Peyer's patch (tissue), 4 donors: ENCODE measurements at regions not wholly inside any gene's neighbourhood (a gene's known extent, or its start where the extent isn't known, plus 50 kb on each side); places are given as distances from the start of the nearest gene placed in this dataset.

Experiments
- DNase-seq, 3 donors: peaks; one replicate each; pipeline ENCODE4 v3.0.0-alpha.2; 2017 to 2019
- H3K27ac ChIP-seq, 4 donors: fragments of 200-600 bp; sonication (generic); one replicate each; pipeline ENCODE4 v1.5.1; 2016 to 2019
- H3K27me3 ChIP-seq, 2 donors: fragments of 200-600 bp; sonication (generic); one replicate each; pipeline ENCODE4 v1.5.1; 2019
- H3K36me3 ChIP-seq, 3 donors: fragments of 200-600 bp; sonication (generic); one replicate each; pipeline ENCODE4 v1.5.1; 2016 to 2019
- H3K4me1 ChIP-seq, 4 donors: fragments of 200-600 bp; sonication (generic); one replicate each; pipeline ENCODE4 v1.5.1; 2016 to 2019
- H3K4me3 ChIP-seq, 4 donors: fragments of 200-600 bp; sonication (generic); 1 replicate in 3 of 4; 2 replicates in 1 of 4; pipeline ENCODE4 v1.5.1; 2016 to 2019; ENCODE audit warnings: mild to moderate bottlenecking in 1 of 4
- H3K9me3 ChIP-seq, 4 donors: fragments of 200-600 bp; sonication (generic); one replicate each; pipeline ENCODE4 v1.5.1; 2016 to 2019; ENCODE audit warnings: mild to moderate bottlenecking in 1 of 4
- POLR2A ChIP-seq, 2 donors: fragments of 450-650 bp; IDR thresholded peaks; one replicate each; pipeline ENCODE4 v1.5.1; 2017; ENCODE audit warnings: antibody characterized with exemption in 2 of 2, mild to moderate bottlenecking in 2 of 2, moderate library complexity in 2 of 2
- TF ChIP-seq, protein P1 (sequence below), 6 experiments: fragments of 450-650 bp in 4 of 6; fragments of 200-600 bp in 2 of 6; sonication (generic) in 1 of 6; IDR thresholded peaks; one replicate each; pipeline ENCODE4 v1.5.1; 2017 to 2019; ENCODE audit warnings: antibody characterized with exemption in 6 of 6, mild to moderate bottlenecking in 3 of 6, moderate library complexity in 1 of 6

DNA sequence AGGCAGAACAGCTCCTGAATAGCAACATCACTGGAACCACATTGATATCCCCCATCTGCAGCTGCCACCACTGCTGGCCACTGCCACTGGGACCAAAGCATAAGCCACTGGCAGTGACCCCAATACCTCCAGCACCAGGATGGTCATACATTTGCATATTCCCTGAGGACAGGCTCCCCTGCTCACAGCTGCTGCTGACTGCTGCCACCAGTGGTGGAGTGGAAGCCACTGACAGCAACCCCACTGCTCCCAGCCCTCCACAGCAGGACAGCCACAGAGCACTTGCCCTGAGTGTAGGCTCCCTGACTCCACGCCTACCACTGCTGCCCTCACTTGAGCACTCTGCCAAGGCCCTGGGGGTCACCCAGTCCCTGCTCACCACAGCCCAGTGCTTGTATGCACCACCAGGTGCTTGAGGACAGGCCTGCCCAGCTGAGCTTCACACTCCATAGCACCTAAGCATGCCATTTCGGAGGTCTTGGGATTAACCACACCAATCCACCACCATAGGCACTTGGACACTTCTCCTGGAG is 327.4 kb upstream of the RPS23 start:
- no peak for DNase-seq
- Histone ChIP-seq H3K4me1 (peaks cover 0 to 9% (median 0%) of the 10 kb centered on the region in 4 donors), H3K27me3 (no peaks in the 10 kb centered on the region), H3K36me3 (no peaks in the 10 kb centered on the region), H3K27ac (no peak overlapping the region), H3K4me3 (no peak overlapping the region), H3K9me3 (no peaks in the 10 kb centered on the region)
- TF ChIP-seq POLR2A (IDR thresholded peaks at IDR 0.05) = no peak
- TF ChIP-seq, protein P1, sequence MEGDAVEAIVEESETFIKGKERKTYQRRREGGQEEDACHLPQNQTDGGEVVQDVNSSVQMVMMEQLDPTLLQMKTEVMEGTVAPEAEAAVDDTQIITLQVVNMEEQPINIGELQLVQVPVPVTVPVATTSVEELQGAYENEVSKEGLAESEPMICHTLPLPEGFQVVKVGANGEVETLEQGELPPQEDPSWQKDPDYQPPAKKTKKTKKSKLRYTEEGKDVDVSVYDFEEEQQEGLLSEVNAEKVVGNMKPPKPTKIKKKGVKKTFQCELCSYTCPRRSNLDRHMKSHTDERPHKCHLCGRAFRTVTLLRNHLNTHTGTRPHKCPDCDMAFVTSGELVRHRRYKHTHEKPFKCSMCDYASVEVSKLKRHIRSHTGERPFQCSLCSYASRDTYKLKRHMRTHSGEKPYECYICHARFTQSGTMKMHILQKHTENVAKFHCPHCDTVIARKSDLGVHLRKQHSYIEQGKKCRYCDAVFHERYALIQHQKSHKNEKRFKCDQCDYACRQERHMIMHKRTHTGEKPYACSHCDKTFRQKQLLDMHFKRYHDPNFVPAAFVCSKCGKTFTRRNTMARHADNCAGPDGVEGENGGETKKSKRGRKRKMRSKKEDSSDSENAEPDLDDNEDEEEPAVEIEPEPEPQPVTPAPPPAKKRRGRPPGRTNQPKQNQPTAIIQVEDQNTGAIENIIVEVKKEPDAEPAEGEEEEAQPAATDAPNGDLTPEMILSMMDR (IDR thresholded peaks at IDR 0.05) = no peak

- no peak overlapping the region for H3K4me3 ChIP-seq
- TF ChIP-seq POLR2A (IDR thresholded peaks at IDR 0.05) = no peak
- TF ChIP-seq, protein P1 (IDR thresholded peaks at IDR 0.05) = no peak
- peaks cover 0 to 11% (median 0%) of the 10 kb centered on the region in 4 donors for H3K4me1 ChIP-seq
- DNase-seq = no peak
- no peaks in the 10 kb centered on the region for H3K27me3 ChIP-seq
- no peaks in the 10 kb centered on the region for H3K36me3 ChIP-seq
- no peak overlapping the region for H3K27ac ChIP-seq
- no peaks in the 10 kb centered on the region for H3K9me3 ChIP-seq
Measured at GRCh38 chr5:82603033-82603987, 325.2 kb upstream of the RPS23 start.

DNA sequence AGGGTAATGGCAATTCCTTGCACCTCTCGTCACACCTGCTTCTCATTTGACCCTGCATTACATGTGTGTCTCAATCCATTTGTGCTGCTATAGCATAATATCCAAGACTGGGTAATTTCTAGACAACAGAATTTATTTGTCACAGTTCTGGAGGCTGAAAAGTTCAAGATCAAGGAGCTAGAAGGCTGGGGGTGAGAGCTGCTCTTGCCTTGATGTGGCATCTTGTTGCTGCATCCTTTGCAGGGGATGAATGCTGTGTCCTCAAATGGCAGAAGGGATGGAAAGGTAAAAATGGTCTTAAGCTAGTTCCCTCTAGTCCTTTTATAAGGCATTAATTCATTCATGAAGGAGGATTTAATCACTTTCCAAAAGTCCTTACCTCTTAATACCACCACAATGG is 323.7 kb upstream of the RPS23 start:
- TF ChIP-seq POLR2A (IDR thresholded peaks at IDR 0.05) = no peak
- H3K27ac ChIP-seq = peak overlapping the region in 1 of 4 donors; percentile 8
- H3K4me3 ChIP-seq = no peak overlapping the region
- DNase-seq = no peak
- H3K9me3 ChIP-seq = no peaks in the 10 kb centered on the region
- no peaks in the 10 kb centered on the region for H3K27me3 ChIP-seq
- H3K36me3 ChIP-seq = no peaks in the 10 kb centered on the region
- H3K4me1 ChIP-seq = peaks cover 0 to 11% (median 0%) of the 10 kb centered on the region in 4 donors

GRCh38 chr5:82601077-82601476 is 322.9 kb upstream of the RPS23 start:
- Histone ChIP-seq H3K4me1 (peaks cover 0 to 11% (median 0%) of the 10 kb centered on the region in 4 donors), H3K27me3 (no peaks in the 10 kb centered on the region), H3K4me3 (no peak overlapping the region), H3K27ac (peak overlapping the region in 2 of 4 donors; percentile 57), H3K9me3 (no peaks in the 10 kb centered on the region), H3K36me3 (no peaks in the 10 kb centered on the region)
- TF ChIP-seq, protein P1 (IDR thresholded peaks at IDR 0.05) = no peak
- no peak for TF ChIP-seq POLR2A (IDR thresholded peaks at IDR 0.05)
- DNase-seq = peak in 2 of 3 donors; percentile 60 to 61

DNA sequence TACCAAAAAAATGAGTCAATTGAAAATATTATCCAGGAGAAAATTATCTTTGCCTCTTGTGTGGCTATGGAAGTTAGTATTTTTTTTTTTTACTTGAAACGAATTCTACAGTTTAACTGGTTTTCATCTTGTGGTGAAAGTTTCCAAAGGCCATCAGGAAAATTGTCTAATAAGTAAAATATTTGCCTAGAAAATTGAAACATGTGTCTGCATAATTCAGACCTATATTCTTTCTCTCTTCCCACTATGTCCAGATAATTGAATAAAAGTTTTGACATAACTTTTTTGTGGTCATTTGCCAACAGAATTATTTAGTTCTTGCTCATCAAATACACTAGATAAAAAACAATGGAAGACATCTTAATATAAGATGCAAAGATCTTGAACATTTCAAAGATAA is 321.5 kb upstream of the RPS23 start:
- Histone ChIP-seq H3K27ac (no peak overlapping the region), H3K4me3 (no peak overlapping the region), H3K9me3 (no peaks in the 10 kb centered on the region), H3K27me3 (no peaks in the 10 kb centered on the region), H3K4me1 (peaks cover 0 to 11% (median 0%) of the 10 kb centered on the region in 4 donors), H3K36me3 (no peaks in the 10 kb centered on the region)
- TF ChIP-seq, protein P1 (IDR thresholded peaks at IDR 0.05) = no peak
- TF ChIP-seq POLR2A (IDR thresholded peaks at IDR 0.05) = no peak
- no peak for DNase-seq

- Histone ChIP-seq H3K4me1 (peaks cover 0 to 13% (median 0%) of the 10 kb centered on the region in 4 donors), H3K27ac (no peak overlapping the region), H3K27me3 (no peaks in the 10 kb centered on the region)
Measured at GRCh38 chr5:82599030-82599429, 320.9 kb upstream of the RPS23 start.

More at GRCh38 chr5:82599030-82599429, 320.9 kb upstream of the RPS23 start:
- Histone ChIP-seq H3K4me3 (no peak overlapping the region), H3K36me3 (no peaks in the 10 kb centered on the region), H3K9me3 (no peaks in the 10 kb centered on the region)
- TF ChIP-seq POLR2A (IDR thresholded peaks at IDR 0.05) = no peak
- TF ChIP-seq, protein P1 (IDR thresholded peaks at IDR 0.05) = no peak
- no peak for DNase-seq
